Naive thymus-derived CD4-positive, alpha-beta T cell (primary cell): ENCODE measurements at regions not wholly inside any gene's neighbourhood (a gene's known extent, or its start where the extent isn't known, plus 50 kb on each side); places are given as distances from the start of the nearest gene placed in this dataset.

ENCODE experiments used
- ATAC-seq: fragments of 150-1000 bp; cut with Tn5 transposase; 2 replicates; pipeline ENCODE4 v1.10.0; 2021; ENCODE audit warnings: mild to moderate bottlenecking, moderate library complexity
- CTCF ChIA-PET: fragments of 350-600 bp; sonication (Branson Sonifier 250); formaldehyde crosslinking; loops from one replicate; lab custom pipeline; 2021; ENCODE audit warnings: antibody characterized with exemption; lab: Charles Lee
- POLR2A ChIA-PET: fragments of 350-600 bp; sonication (Branson Sonifier 250); formaldehyde crosslinking; loops from one replicate; lab custom pipeline; 2021; ENCODE audit warnings: antibody characterized with exemption, inconsistent platforms; lab: Charles Lee
- DNase-seq, 9 donors: peaks; one replicate each; pipeline versions ENCODE4 v3.0.0 to v3.0.0-alpha.2; 2020 to 2022; ENCODE audit warnings: mixed read lengths in 1 of 9
- H3K27ac ChIP-seq: one replicate; pipeline ENCODE4 v1.7.0; 2013; ENCODE audit warnings: mild to moderate bottlenecking, low read depth, low read length, moderate library complexity
- H3K27me3 ChIP-seq, 2 donors: one replicate each; pipeline ENCODE4 v1.7.0; 2013; ENCODE audit warnings: low read length in 2 of 2, mild to moderate bottlenecking in 2 of 2, moderate library complexity in 2 of 2; ENCODE audit not compliant: control insufficient read depth in 2 of 2, insufficient read depth in 2 of 2
- H3K36me3 ChIP-seq, 3 experiments: 1 replicate in 2 of 3; 2 replicates in 1 of 3; pipeline ENCODE4 v1.7.0; 2013; ENCODE audit warnings: low read length in 3 of 3, mild to moderate bottlenecking in 3 of 3, moderate library complexity in 1 of 3; ENCODE audit not compliant: insufficient read depth in 3 of 3, control insufficient read depth in 2 of 3
- H3K4me1 ChIP-seq, 2 donors: one replicate each; pipeline ENCODE4 v1.7.0; 2013; ENCODE audit warnings: low read length in 2 of 2, mild to moderate bottlenecking in 2 of 2, moderate library complexity in 1 of 2; ENCODE audit not compliant: control insufficient read depth in 2 of 2, insufficient read depth in 2 of 2
- H3K4me3 ChIP-seq: 2 replicates; pipeline ENCODE4 v1.7.0; 2013; ENCODE audit warnings: mild to moderate bottlenecking, low read length
- H3K9me3 ChIP-seq, 3 experiments: 1 replicate in 2 of 3; 2 replicates in 1 of 3; pipeline ENCODE4 v1.7.0; 2013; ENCODE audit warnings: low read length in 3 of 3; ENCODE audit not compliant: control insufficient read depth in 2 of 3
- H3K27ac Mint-ChIP-seq, 9 donors: one replicate each; pipeline ENCODE4 v1.8.0; 2020 to 2022; ENCODE audit warnings: mixed read lengths in 9 of 9, mild to moderate bottlenecking in 8 of 9, moderate library complexity in 5 of 9, inconsistent platforms in 2 of 9
- H3K27me3 Mint-ChIP-seq, 5 donors: one replicate each; pipeline ENCODE4 v1.8.0; 2021 to 2022; ENCODE audit warnings: mixed read lengths in 5 of 5, mild to moderate bottlenecking in 1 of 5
- H3K36me3 Mint-ChIP-seq, 5 donors: one replicate each; pipeline ENCODE4 v1.8.0; 2020 to 2022; ENCODE audit warnings: mixed read lengths in 5 of 5, mild to moderate bottlenecking in 3 of 5, inconsistent platforms in 1 of 5
- H3K4me1 Mint-ChIP-seq, 7 donors: one replicate each; pipeline ENCODE4 v1.8.0; 2020 to 2022; ENCODE audit warnings: mixed read lengths in 7 of 7, mild to moderate bottlenecking in 3 of 7, inconsistent platforms in 1 of 7
- H3K4me3 Mint-ChIP-seq, 10 donors: one replicate each; pipeline ENCODE4 v1.8.0; 2020 to 2022; ENCODE audit warnings: mild to moderate bottlenecking in 10 of 10, mixed read lengths in 10 of 10, moderate library complexity in 6 of 10, inconsistent platforms in 2 of 10
- H3K9me3 Mint-ChIP-seq, 11 donors: one replicate each; pipeline ENCODE4 v1.8.0; 2020 to 2022; ENCODE audit warnings: mixed read lengths in 11 of 11, mild to moderate bottlenecking in 4 of 11, inconsistent platforms in 1 of 11, moderate library complexity in 1 of 11
- intact Hi-C, 2 donors: fragments of 100-400 bp; cut with micrococcal nuclease; formaldehyde crosslinking; loops; one replicate each; pipeline ENCODE4 v1.15.1; 2023

DNA sequence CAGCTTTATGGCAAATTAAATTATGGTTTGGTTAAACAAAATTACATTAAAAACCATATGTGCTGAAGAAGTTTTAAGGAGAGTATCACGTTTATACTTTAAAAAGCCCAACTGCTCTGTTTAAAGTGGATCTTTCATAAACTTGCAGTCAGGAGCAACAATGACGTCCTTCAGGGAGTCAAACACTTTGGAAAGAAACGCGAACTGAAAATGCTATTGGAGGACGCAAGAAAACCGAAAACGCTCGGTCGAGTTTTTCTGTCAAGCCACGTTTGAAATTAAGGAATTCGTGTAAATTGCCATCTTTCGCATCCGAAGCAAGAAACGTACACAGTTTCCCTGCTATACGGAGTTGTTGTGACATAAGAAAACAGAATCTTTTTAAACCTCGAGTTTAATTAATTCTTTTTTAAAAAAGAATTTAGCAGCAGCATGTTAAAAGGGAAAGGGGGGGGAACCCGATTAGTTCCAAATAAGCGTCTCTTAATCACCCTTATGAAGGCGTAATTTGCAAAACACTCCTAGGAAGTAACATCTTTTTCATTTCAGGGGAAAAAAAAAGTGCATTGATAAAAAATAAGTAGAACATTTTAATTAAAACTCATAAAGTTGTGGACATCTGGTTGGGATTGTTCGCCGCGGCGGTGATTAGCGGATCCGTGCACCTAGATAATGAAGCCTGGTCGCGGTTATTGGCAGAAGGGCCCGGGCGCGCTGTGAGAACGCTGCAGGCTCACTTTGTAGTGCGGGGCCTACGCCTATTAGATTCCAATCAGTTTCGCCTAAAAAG, 295.4 kb downstream of the TFAP2C start:
- Histone ChIP-seq H3K4me1 (no peaks in the 10 kb centered on the region), H3K9me3 (no peaks in the 10 kb centered on the region), H3K27ac (no peak overlapping the region), H3K27me3 (peaks cover 0 to 3% of the 10 kb centered on the region in 2 donors), H3K36me3 (no peaks in the 10 kb centered on the region), H3K4me3 (no peak overlapping the region)
- ATAC-seq (no peak), DNase-seq (no peak)
- POLR2A ChIA-PET = no interaction called here
- H3K36me3 Mint-ChIP-seq = peaks cover 0 to 5% (median 0%) of the 10 kb centered on the region in 5 donors
- peak overlapping the region in 5 of 10 donors; percentile 29 to 51 (median 45) for H3K4me3 Mint-ChIP-seq
- CTCF ChIA-PET = no interaction called here
- H3K27me3 Mint-ChIP-seq = peaks cover 60 to 75% (median 68%) of the 10 kb centered on the region in 5 donors
- H3K27ac Mint-ChIP-seq = no peak overlapping the region
- intact Hi-C loops = loop anchor here in 1 of 2 donors (5.0 kb wide), 1 partner anchor 297 kb away; the partner anchor contains the start of gene TFAP2C
- peaks cover 0 to 3% (median under 1%) of the 10 kb centered on the region in 11 donors for H3K9me3 Mint-ChIP-seq
- peaks cover 0 to 17% (median 6%) of the 10 kb centered on the region in 7 donors for H3K4me1 Mint-ChIP-seq

DNA sequence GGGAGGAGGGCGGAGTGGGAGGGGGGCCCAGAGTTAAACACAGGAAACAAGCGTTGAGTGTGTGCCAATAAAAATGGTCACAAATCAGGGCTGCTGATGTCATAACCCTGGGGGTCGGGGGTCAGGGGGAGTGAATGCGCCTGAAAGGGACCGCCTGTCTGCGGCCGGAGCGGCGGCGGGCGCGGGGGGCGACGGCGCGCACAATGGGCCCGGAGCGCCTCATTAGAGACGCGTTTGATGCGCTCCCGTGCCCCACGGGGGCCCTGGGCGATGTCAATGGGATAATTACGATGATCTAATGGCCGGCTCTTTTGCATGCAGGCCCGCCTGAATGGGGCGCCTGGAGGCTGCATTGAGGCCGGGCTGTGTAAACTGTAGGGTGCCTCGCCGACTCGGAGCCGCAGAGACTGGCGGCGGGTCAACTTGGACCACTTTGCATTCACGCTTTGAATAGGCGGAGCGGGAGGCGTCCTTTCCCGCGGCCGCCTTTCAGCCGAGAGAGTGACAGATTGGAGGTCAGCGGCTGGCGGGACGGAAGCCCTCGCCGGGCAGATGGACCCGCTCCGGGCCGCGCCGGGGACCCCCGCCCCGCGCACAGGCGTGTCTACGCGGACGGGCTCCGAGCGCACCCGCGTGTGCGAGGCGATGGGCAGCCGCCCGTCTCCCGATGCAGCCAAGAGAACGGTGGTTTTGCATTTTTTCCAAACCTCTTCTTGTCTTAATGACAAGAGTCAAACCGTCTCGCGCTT, 296.1 kb downstream of the TFAP2C start:
- Mint-ChIP-seq H3K4me1 (peaks cover 0 to 17% (median 6%) of the 10 kb centered on the region in 7 donors), H3K4me3 (peak overlapping the region in 5 of 10 donors; percentile 29 to 51 (median 45)), H3K27me3 (peaks cover 66 to 82% (median 74%) of the 10 kb centered on the region in 5 donors), H3K36me3 (peaks cover 0 to 5% (median 0%) of the 10 kb centered on the region in 5 donors), H3K9me3 (peaks cover 0 to 5% (median 2%) of the 10 kb centered on the region in 11 donors), H3K27ac (no peak overlapping the region)
- H3K9me3 ChIP-seq = no peaks in the 10 kb centered on the region
- no peak overlapping the region for H3K4me3 ChIP-seq
- POLR2A ChIA-PET = no interaction called here
- H3K27ac ChIP-seq = no peak overlapping the region
- DNase-seq (no peak), ATAC-seq (no peak)
- intact Hi-C loops = loop anchor here in 1 of 2 donors (5.0 kb wide), 1 partner anchor 298 kb away; the partner anchor contains the start of gene TFAP2C
- no peaks in the 10 kb centered on the region for H3K4me1 ChIP-seq
- H3K27me3 ChIP-seq = peaks cover 0 to 3% of the 10 kb centered on the region in 2 donors
- H3K36me3 ChIP-seq = no peaks in the 10 kb centered on the region
- CTCF ChIA-PET = no interaction called here

DNA sequence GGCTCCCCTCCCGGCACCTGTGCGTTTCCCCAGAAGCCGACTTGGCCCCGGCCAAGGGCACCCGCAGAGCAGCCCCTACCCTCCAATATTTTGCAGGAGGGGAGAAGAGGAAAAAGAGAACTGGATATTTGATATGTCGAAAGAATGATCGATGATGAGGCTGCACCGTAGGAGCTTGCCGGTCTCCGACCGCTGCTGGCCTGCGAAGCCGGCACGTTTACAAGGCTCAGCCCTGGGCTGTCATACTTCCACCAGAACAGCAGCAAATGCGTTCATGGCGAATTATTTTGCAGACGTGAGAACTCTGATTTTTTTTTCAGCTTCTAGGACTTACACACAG, 296.7 kb downstream of the TFAP2C start:
- Histone ChIP-seq H3K27me3 (peaks cover 0 to 3% of the 10 kb centered on the region in 2 donors), H3K36me3 (no peaks in the 10 kb centered on the region), H3K9me3 (no peaks in the 10 kb centered on the region), H3K4me3 (no peak overlapping the region), H3K4me1 (no peaks in the 10 kb centered on the region), H3K27ac (no peak overlapping the region)
- peaks cover 0 to 17% (median 6%) of the 10 kb centered on the region in 7 donors for H3K4me1 Mint-ChIP-seq
- peak overlapping the region in 4 of 10 donors; percentile 11 to 29 (median 25) for H3K4me3 Mint-ChIP-seq
- H3K27me3 Mint-ChIP-seq = peaks cover 69 to 87% (median 76%) of the 10 kb centered on the region in 5 donors
- H3K9me3 Mint-ChIP-seq = peaks cover 0 to 5% (median 2%) of the 10 kb centered on the region in 11 donors
- ATAC-seq = no peak
- ChIA-PET CTCF (no interaction called here), POLR2A (no interaction called here)
- DNase-seq = no peak
- H3K27ac Mint-ChIP-seq = peak overlapping the region in 1 of 9 donors; percentile 29
- intact Hi-C loops = loop anchor here in 1 of 2 donors (5.0 kb wide), 1 partner anchor 298 kb away; the partner anchor contains the start of gene TFAP2C
- peaks cover 0 to 5% (median 0%) of the 10 kb centered on the region in 5 donors for H3K36me3 Mint-ChIP-seq

DNA sequence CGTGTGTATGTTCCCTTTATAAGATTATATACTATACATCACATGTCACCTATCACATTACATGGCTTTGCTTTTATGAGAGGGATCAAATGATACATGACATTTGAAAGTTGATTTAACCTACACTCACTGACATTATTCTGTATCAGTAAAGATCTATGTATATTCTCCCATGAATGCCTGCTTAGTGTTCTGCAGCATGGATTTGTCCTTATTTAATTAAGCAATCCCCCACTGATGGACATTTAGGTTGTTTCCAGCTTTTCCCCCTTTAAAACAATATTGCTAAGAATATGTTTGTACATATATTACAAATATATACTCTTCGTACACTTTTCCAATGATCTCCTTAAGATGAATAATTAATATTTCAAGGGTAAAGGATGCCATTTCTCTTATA, 297.4 kb downstream of the TFAP2C start:
- intact Hi-C loops = loop anchor here in 1 of 2 donors (5.0 kb wide), 1 partner anchor 299 kb away; the partner anchor contains the start of gene TFAP2C

DNA sequence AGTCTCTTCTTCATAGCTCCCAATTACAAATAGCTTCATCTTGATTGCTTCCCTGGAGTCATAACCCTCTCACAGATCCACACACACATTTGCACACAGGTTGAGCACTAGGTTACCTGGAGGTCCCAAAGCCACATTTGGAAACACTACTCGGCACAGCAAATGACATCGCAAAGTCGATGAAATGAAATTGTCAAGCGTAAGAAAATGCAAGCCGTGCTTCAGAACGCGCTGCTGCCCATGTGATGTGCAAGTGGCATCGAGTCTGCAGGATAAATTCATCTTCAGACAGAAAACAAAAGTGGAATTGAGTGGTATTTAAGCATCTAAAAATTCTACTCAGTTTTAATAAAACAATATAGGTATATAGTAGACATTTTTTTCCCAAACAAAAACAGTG, 298.0 kb downstream of the TFAP2C start:
- H3K27ac ChIP-seq = no peak overlapping the region
- no peaks in the 10 kb centered on the region for H3K36me3 ChIP-seq
- DNase-seq (no peak), ATAC-seq (no peak)
- Mint-ChIP-seq H3K4me1 (peaks cover 0 to 17% (median 6%) of the 10 kb centered on the region in 7 donors), H3K27me3 (peaks cover 71 to 90% (median 74%) of the 10 kb centered on the region in 5 donors), H3K36me3 (peaks cover 0 to 5% (median 0%) of the 10 kb centered on the region in 5 donors), H3K4me3 (no peak overlapping the region), H3K27ac (no peak overlapping the region), H3K9me3 (peaks cover 0 to 5% (median 0%) of the 10 kb centered on the region in 11 donors)
- no peaks in the 10 kb centered on the region for H3K4me1 ChIP-seq
- intact Hi-C loops = loop anchor here in 1 of 2 donors (5.0 kb wide), 1 partner anchor 300 kb away; the partner anchor contains the start of gene TFAP2C
- no peaks in the 10 kb centered on the region for H3K9me3 ChIP-seq
- POLR2A ChIA-PET = no interaction called here
- peaks cover 0 to 3% of the 10 kb centered on the region in 2 donors for H3K27me3 ChIP-seq
- CTCF ChIA-PET = no interaction called here
- no peak overlapping the region for H3K4me3 ChIP-seq

More for the DNA sequence above, 297.4 kb downstream of the TFAP2C start:
- Mint-ChIP-seq H3K4me1 (peaks cover 0 to 17% (median 6%) of the 10 kb centered on the region in 7 donors), H3K36me3 (peaks cover 0 to 5% (median 0%) of the 10 kb centered on the region in 5 donors), H3K27ac (no peak overlapping the region), H3K9me3 (peaks cover 0 to 5% (median 2%) of the 10 kb centered on the region in 11 donors), H3K4me3 (peak overlapping the region in 2 of 10 donors; percentile 11 to 29), H3K27me3 (peaks cover 72 to 92% (median 76%) of the 10 kb centered on the region in 5 donors)
- no peak for ATAC-seq
- no peaks in the 10 kb centered on the region for H3K9me3 ChIP-seq
- no peak overlapping the region for H3K4me3 ChIP-seq
- ChIA-PET CTCF (no interaction called here), POLR2A (no interaction called here)
- H3K27me3 ChIP-seq = peaks cover 0 to 3% of the 10 kb centered on the region in 2 donors
- no peaks in the 10 kb centered on the region for H3K36me3 ChIP-seq
- H3K4me1 ChIP-seq = no peaks in the 10 kb centered on the region
- H3K27ac ChIP-seq = no peak overlapping the region
- no peak for DNase-seq

DNA sequence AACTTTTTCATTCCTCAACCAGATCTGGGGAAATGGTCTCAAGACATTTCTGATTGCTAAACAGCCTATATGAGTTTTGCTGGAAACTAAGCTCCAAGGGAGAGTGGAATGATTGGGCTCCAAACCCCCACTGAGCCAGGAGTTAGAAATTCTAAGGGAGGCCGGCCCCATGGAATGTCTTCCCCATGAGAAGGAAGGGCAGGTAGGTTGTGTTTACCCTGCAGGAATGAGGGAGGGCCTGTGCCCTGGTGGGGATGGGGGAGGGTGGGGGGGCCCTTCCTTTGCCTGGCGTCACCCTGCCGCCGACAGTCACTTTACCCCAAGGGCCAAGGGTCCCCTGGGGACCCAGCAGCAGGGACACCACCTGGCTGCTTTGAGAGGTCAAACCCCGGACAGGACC, 298.9 kb downstream of the TFAP2C start:
- Mint-ChIP-seq H3K36me3 (peaks cover 0 to 5% (median 0%) of the 10 kb centered on the region in 5 donors), H3K9me3 (peaks cover 0 to 5% (median 0%) of the 10 kb centered on the region in 11 donors), H3K27ac (no peak overlapping the region), H3K27me3 (peaks cover 62 to 86% (median 68%) of the 10 kb centered on the region in 5 donors), H3K4me3 (no peak overlapping the region), H3K4me1 (peaks cover 0 to 17% (median 6%) of the 10 kb centered on the region in 7 donors)
- Histone ChIP-seq H3K4me3 (no peak overlapping the region), H3K4me1 (no peaks in the 10 kb centered on the region), H3K27ac (no peak overlapping the region), H3K27me3 (peaks cover 0 to 3% of the 10 kb centered on the region in 2 donors), H3K9me3 (no peaks in the 10 kb centered on the region), H3K36me3 (no peaks in the 10 kb centered on the region)
- no peak for DNase-seq
- intact Hi-C loops = loop anchor here in 1 of 2 donors (5.0 kb wide), 1 partner anchor 301 kb away; the partner anchor contains the start of gene TFAP2C
- ATAC-seq = no peak
- ChIA-PET CTCF (no interaction called here), POLR2A (no interaction called here)
